SK-N-SH (cell line): ENCODE measurements at regions not wholly inside any gene's neighbourhood (a gene's known extent, or its start where the extent isn't known, plus 50 kb on each side); places are given as distances from the start of the nearest gene placed in this dataset.

Experiments used
- CTCF ChIA-PET: fragments of 300-600, 350-600 bp; formaldehyde crosslinking; extraction: SDS; loops from one replicate; lab custom pipeline; 2021; lab: Yijun Ruan, JAX
- POLR2A ChIA-PET: fragments of 350-600 bp; sonication (Branson Sonifier 250); formaldehyde crosslinking; extraction: SDS; loops from one replicate; lab custom pipeline; 2020; ENCODE audit warnings: antibody characterized with exemption, inconsistent platforms; lab: Yijun Ruan, JAX
- DNase-seq: peaks from one replicate; pipeline ENCODE4 v3.0.0; 2012
- H2AFZ ChIP-seq: fragments of 200-600 bp; sonication (generic); 2 replicates; pipeline ENCODE4 v1.8.1; 2016; ENCODE audit warnings: antibody characterized with exemption, mild to moderate bottlenecking, low read depth
- H3F3A ChIP-seq: fragments of 200-600 bp; sonication (generic); replicated peaks from 2 replicates; pipeline ENCODE3; 2016; ENCODE audit warnings: antibody characterized with exemption, mild to moderate bottlenecking; ENCODE audit not compliant: insufficient read depth
- H3K27ac ChIP-seq, 2 experiments: fragments of 200-500 bp in 1 of 2; fragments of 200-600 bp in 1 of 2; sonication (Bioruptor generic) in 1 of 2; sonication (generic), shearing (Covaris generic) in 1 of 2; 2 replicates each; pipeline versions ENCODE4 v1.5.1 to v1.6.1; 2014 to 2016; ENCODE audit warnings: low read depth in 2 of 2, inconsistent platforms in 1 of 2, low read length in 1 of 2, mild to moderate bottlenecking in 1 of 2, mixed read lengths in 1 of 2
- H3K27me3 ChIP-seq: fragments of 200-600 bp; sonication (generic), shearing (Covaris generic); 2 replicates; pipeline ENCODE4 v1.6.1; 2016; ENCODE audit warnings: mixed run types; ENCODE audit not compliant: insufficient read depth
- H3K36me3 ChIP-seq, 2 experiments: fragments of 200-500 bp in 1 of 2; fragments of 200-600 bp in 1 of 2; sonication (Bioruptor generic) in 1 of 2; sonication (generic) in 1 of 2; replicated peaks in 1 of 2; 2 replicates each; pipeline versions ENCODE3 to v1.5.1; 2014 to 2016; ENCODE audit warnings: low read length in 1 of 2, mild to moderate bottlenecking in 1 of 2; ENCODE audit not compliant: insufficient read depth in 2 of 2, control insufficient read depth in 1 of 2
- H3K4me1 ChIP-seq, 2 experiments: fragments of 200-500 bp in 1 of 2; fragments of 200-600 bp in 1 of 2; sonication (Bioruptor generic) in 1 of 2; sonication (generic), shearing (Covaris generic) in 1 of 2; 2 replicates each; pipeline versions ENCODE4 v1.5.1 to v1.6.1; 2014 to 2016; ENCODE audit warnings: low read depth in 1 of 2, low read length in 1 of 2, mixed run types in 1 of 2; ENCODE audit not compliant: insufficient read depth in 2 of 2, control insufficient read depth in 1 of 2
- H3K4me2 ChIP-seq: fragments of 200-600 bp; sonication (generic), shearing (Covaris generic); 2 replicates; pipeline ENCODE4 v1.6.1; 2017; ENCODE audit warnings: mixed run types
- H3K4me3 ChIP-seq, 2 experiments: fragments of 200-500 bp in 1 of 2; fragments of 200-600 bp in 1 of 2; sonication (Bioruptor generic) in 1 of 2; sonication (generic), shearing (Covaris generic) in 1 of 2; 2 replicates each; pipeline versions ENCODE4 v1.5.1 to v1.8.1; 2014 to 2016; ENCODE audit warnings: low read depth in 2 of 2, inconsistent platforms in 1 of 2, low read length in 1 of 2, mild to moderate bottlenecking in 1 of 2, mixed read lengths in 1 of 2, moderate library complexity in 1 of 2
- H3K79me2 ChIP-seq: fragments of 200-600 bp; sonication (generic); 2 replicates; pipeline ENCODE4 v1.8.1; 2017; ENCODE audit warnings: mild to moderate bottlenecking; ENCODE audit not compliant: insufficient read depth
- H3K9ac ChIP-seq: fragments of 200-600 bp; sonication (generic); 2 replicates; pipeline ENCODE4 v1.6.1; 2017; ENCODE audit warnings: mixed run types
- H3K9me2 ChIP-seq: fragments of 200-600 bp; sonication (generic); 2 replicates; pipeline ENCODE4 v1.6.1; 2017; ENCODE audit warnings: mixed run types
- H3K9me3 ChIP-seq: fragments of 200-600 bp; sonication (generic); 2 replicates; pipeline ENCODE4 v1.6.1; 2017; ENCODE audit warnings: mixed run types, mild to moderate bottlenecking, moderate library complexity
- H4K20me1 ChIP-seq: fragments of 200-600 bp; sonication (generic); 2 replicates; pipeline ENCODE4 v1.6.1; 2017; ENCODE audit warnings: mild to moderate bottlenecking, mixed run types; ENCODE audit not compliant: insufficient read depth
- CHD2 ChIP-seq: fragments of 150-350 bp; IDR thresholded peaks from 2 replicates; pipeline ENCODE4 v1.6.1; 2018; ENCODE audit warnings: low read length; ENCODE audit not compliant: partially characterized antibody
- EP300 ChIP-seq, 2 experiments: IDR thresholded peaks; 2 replicates each; pipeline versions ENCODE4 v1.4.0 to v1.6.1; 2012; ENCODE audit warnings: borderline replicate concordance in 1 of 2, low read depth in 1 of 2, low read length in 1 of 2
- EZH2phosphoT487 ChIP-seq: fragments of 200-600 bp; sonication (generic); IDR thresholded peaks from 2 replicates; pipeline ENCODE4 v1.6.1; 2017; ENCODE audit warnings: low read depth, mixed run types, mild to moderate bottlenecking, antibody characterized with exemption, moderate library complexity, borderline replicate concordance
- FOSL2 ChIP-seq: IDR thresholded peaks from 2 replicates; pipeline ENCODE4 v1.4.0; 2012; ENCODE audit warnings: low read depth, mild to moderate bottlenecking, moderate library complexity, borderline replicate concordance
- JUND ChIP-seq: IDR thresholded peaks from 2 replicates; pipeline ENCODE4 v1.4.0; 2012
- MEF2A ChIP-seq: IDR thresholded peaks from 2 replicates; pipeline ENCODE4 v1.4.0; 2012; ENCODE audit warnings: low read depth, borderline replicate concordance
- RFX5 ChIP-seq: IDR thresholded peaks from 2 replicates; pipeline ENCODE4 v1.6.1; 2012; ENCODE audit warnings: mild to moderate bottlenecking, improper control_type of control experiment, low read length
- RXRA ChIP-seq: IDR thresholded peaks from 2 replicates; pipeline ENCODE4 v1.4.0; 2012; ENCODE audit warnings: low read depth, mild to moderate bottlenecking, borderline replicate concordance
- SIN3A ChIP-seq: IDR thresholded peaks from 2 replicates; pipeline ENCODE4 v1.6.1; 2012; ENCODE audit warnings: low read depth, mild to moderate bottlenecking, low read length, moderate library complexity, borderline replicate concordance
- TCF12 ChIP-seq: IDR thresholded peaks from 2 replicates; pipeline ENCODE4 v1.4.0; 2012
- TEAD4 ChIP-seq: IDR thresholded peaks from 2 replicates; pipeline ENCODE4 v1.4.0; 2012; ENCODE audit warnings: mild to moderate bottlenecking, borderline replicate concordance; ENCODE audit not compliant: insufficient read depth
- YY1 ChIP-seq: IDR thresholded peaks from 2 replicates; pipeline ENCODE4 v1.4.0; 2012; ENCODE audit warnings: low read depth, mild to moderate bottlenecking
- WGBS: methylation state at CpG from one replicate; pipeline ENCODE4 v1.1.6; 2017; ENCODE audit warnings: low lambda C conversion rate; 5-methylcytosine and 5-hydroxymethylcytosine counted together
- TF ChIP-seq, protein P1 (sequence below): IDR thresholded peaks from 2 replicates; pipeline ENCODE4 v1.4.0; 2012; ENCODE audit warnings: low read depth, borderline replicate concordance
- TF ChIP-seq, protein P2 (sequence below): IDR thresholded peaks from 2 replicates; pipeline ENCODE4 v1.4.0; 2012; ENCODE audit warnings: low read depth
- TF ChIP-seq, protein P3 (sequence below): fragments of 150-350 bp; IDR thresholded peaks from 2 replicates; pipeline ENCODE4 v1.6.1; 2016; ENCODE audit warnings: mild to moderate bottlenecking, low read depth, low read length
- TF ChIP-seq, protein P4 (sequence below): IDR thresholded peaks from 2 replicates; pipeline ENCODE4; 2012

GRCh38 chr6:48777411-48777810 lies 666.4 kb upstream of the PTCHD4 start:
- H3F3A ChIP-seq: no peaks in the 10 kb centered on the region
- H3K4me3 ChIP-seq: no peak overlapping the region
- no peak for DNase-seq
- no peak overlapping the region for H3K9ac ChIP-seq
- H3K9me2 ChIP-seq: no peaks in the 10 kb centered on the region
- no peaks in the 10 kb centered on the region for H3K36me3 ChIP-seq
- no peak overlapping the region for H3K27ac ChIP-seq
- 43% methylated on average over 3 of the region's 3 CpGs for WGBS
- ChIA-PET POLR2A (no interaction called here), CTCF (no interaction called here)
- no peaks in the 10 kb centered on the region for H3K27me3 ChIP-seq
- H4K20me1 ChIP-seq: no peaks in the 10 kb centered on the region
- no peaks in the 10 kb centered on the region; a peak in 1 of 4 replicates for H3K4me1 ChIP-seq
- H3K4me2 ChIP-seq: no peak overlapping the region
- H3K9me3 ChIP-seq: no peaks in the 10 kb centered on the region
- no peaks in the 10 kb centered on the region for H3K79me2 ChIP-seq
- H2AFZ ChIP-seq: no peak overlapping the region
- TF ChIP-seq CHD2: no peak
- TF ChIP-seq, protein P1, sequence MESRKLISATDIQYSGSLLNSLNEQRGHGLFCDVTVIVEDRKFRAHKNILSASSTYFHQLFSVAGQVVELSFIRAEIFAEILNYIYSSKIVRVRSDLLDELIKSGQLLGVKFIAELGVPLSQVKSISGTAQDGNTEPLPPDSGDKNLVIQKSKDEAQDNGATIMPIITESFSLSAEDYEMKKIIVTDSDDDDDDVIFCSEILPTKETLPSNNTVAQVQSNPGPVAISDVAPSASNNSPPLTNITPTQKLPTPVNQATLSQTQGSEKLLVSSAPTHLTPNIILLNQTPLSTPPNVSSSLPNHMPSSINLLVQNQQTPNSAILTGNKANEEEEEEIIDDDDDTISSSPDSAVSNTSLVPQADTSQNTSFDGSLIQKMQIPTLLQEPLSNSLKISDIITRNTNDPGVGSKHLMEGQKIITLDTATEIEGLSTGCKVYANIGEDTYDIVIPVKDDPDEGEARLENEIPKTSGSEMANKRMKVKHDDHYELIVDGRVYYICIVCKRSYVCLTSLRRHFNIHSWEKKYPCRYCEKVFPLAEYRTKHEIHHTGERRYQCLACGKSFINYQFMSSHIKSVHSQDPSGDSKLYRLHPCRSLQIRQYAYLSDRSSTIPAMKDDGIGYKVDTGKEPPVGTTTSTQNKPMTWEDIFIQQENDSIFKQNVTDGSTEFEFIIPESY: no peak
- no peak for TF ChIP-seq RFX5
- no peak for TF ChIP-seq RXRA
- TF ChIP-seq, protein P2, sequence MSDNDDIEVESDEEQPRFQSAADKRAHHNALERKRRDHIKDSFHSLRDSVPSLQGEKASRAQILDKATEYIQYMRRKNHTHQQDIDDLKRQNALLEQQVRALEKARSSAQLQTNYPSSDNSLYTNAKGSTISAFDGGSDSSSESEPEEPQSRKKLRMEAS: no peak
- TF ChIP-seq, protein P3, sequence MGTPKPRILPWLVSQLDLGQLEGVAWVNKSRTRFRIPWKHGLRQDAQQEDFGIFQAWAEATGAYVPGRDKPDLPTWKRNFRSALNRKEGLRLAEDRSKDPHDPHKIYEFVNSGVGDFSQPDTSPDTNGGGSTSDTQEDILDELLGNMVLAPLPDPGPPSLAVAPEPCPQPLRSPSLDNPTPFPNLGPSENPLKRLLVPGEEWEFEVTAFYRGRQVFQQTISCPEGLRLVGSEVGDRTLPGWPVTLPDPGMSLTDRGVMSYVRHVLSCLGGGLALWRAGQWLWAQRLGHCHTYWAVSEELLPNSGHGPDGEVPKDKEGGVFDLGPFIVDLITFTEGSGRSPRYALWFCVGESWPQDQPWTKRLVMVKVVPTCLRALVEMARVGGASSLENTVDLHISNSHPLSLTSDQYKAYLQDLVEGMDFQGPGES: no peak
- TF ChIP-seq EZH2phosphoT487: no peak

DNA sequence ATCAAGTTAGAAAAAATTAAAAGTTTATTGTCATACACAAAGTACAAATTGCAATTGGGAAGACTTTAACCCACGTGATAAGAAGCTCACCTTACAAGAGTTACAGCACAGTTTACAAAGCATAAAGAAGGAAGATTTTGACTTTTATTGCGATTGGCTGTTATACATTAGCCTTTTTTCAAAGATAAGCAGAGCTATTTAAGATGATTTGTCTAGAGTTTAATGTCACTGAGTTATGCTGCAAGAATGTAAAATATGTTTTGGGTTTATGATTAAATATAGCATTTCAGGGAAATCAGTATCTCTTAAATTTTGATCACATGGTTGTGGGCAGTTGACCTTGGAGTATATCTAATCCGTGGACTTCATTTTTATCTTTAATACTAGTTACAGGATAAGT lies 664.2 kb upstream of the PTCHD4 start:
- CTCF ChIA-PET: interaction anchor here (0.7 kb wide), 1 partner anchor 9 kb away, joined by 3 read pairs; no protein-coding TSS in a partner anchor
- H3K27me3 ChIP-seq: no peaks in the 10 kb centered on the region
- peak overlapping the region; percentile 28; the same call in 1 of the 2 replicates for H2AFZ ChIP-seq
- no peaks in the 10 kb centered on the region for H3K79me2 ChIP-seq
- POLR2A ChIA-PET: no interaction called here
- no peak overlapping the region for H3K27ac ChIP-seq
- TF ChIP-seq TEAD4 (0 out of 2 replicates have a peak, but pooled peaks have one; percentile 51), JUND (peak; percentile 33), FOSL2 (0 out of 2 replicates have a peak, but pooled peaks have one; percentile 12), MEF2A (peak; percentile 43; the same call in 1 of the 2 replicates), YY1 (no peak), EP300 (IDR thresholded peaks at IDR 0.05; ENCODE audit: borderline replicate concordance in 1 of 2, low read depth in 1 of 2, low read length in 1 of 2) (0 out of 4 replicates have a peak, but pooled peaks of 1 of the 2 experiments have one; percentile 18), TCF12 (peak; percentile 59), SIN3A (no peak)
- TF ChIP-seq, protein P1: no peak
- TF ChIP-seq, protein P3: no peak
- TF ChIP-seq, protein P4, sequence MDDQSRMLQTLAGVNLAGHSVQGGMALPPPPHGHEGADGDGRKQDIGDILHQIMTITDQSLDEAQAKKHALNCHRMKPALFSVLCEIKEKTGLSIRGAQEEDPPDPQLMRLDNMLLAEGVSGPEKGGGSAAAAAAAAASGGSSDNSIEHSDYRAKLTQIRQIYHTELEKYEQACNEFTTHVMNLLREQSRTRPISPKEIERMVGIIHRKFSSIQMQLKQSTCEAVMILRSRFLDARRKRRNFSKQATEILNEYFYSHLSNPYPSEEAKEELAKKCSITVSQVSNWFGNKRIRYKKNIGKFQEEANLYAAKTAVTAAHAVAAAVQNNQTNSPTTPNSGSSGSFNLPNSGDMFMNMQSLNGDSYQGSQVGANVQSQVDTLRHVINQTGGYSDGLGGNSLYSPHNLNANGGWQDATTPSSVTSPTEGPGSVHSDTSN: peak; percentile 57
- H3F3A ChIP-seq: no peaks in the 10 kb centered on the region
- no peaks in the 10 kb centered on the region for H4K20me1 ChIP-seq
- 0% methylated on average over 3 of the region's 3 CpGs for WGBS
- H3K9me3 ChIP-seq: no peaks in the 10 kb centered on the region
- no peaks in the 10 kb centered on the region; a peak in 1 of 4 replicates for H3K4me1 ChIP-seq
- H3K9me2 ChIP-seq: no peaks in the 10 kb centered on the region
- H3K9ac ChIP-seq: no peak overlapping the region
- no peak for DNase-seq
- no peak overlapping the region for H3K4me3 ChIP-seq
- H3K4me2 ChIP-seq: no peak overlapping the region
- H3K36me3 ChIP-seq: no peaks in the 10 kb centered on the region
